AG08395 (cell line): ENCODE measurements at regions not wholly inside any gene's neighbourhood (a gene's known extent, or its start where the extent isn't known, plus 50 kb on each side); places are given as distances from the start of the nearest gene placed in this dataset.

Source experiments
- DNase-seq: peaks from one replicate; pipeline ENCODE4 v3.0.0; 2012; ENCODE audit warnings: mixed read lengths, low spot score

DNA sequence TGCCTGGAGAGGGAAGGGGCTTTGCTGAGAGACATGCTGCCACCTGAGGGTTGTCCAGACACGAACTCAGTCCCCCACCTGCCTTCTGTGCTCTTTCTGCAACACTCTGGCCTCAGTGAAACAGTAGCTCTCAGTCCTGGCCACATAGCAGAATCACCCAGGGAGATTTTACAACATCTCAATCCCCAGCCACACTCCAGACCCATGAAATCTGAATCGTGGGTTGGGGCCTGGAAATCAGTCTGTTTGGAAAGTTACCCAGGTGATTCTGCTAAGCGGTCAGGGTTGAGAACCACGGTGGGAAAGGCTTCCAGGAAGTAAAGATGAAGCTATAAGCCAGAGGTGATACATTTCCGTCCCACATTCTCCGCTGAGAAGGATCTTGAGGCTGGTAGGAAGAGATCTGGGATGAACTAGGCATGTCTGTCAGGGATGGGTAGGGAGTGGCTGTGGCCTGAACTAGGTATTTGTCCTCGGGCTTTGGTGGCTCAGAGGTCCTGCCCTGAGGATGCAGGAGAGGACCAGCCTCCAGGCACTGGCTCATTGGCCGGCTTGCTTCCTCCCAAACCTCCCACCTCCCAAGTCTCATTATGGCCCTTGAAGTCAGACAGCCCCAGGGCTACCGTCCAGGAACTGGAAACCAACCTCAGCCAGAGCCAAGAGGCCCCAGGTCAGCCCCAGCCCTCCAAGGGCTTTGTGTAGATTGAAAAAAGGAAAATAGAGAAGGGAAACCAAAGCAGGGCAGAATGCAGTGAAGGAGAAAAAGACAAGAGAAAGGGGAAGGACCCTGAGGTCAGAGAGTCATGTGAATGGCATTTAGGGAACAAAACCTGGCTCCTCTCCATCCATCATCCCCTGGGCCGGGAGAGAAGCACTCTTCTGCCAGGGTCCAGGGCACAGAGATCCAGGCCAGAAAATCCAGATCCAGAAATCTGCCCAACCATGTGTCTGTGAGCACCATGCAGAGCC is 119.6 kb downstream of the ZFP36L2 start:
- DNase-seq, result no peak

DNA sequence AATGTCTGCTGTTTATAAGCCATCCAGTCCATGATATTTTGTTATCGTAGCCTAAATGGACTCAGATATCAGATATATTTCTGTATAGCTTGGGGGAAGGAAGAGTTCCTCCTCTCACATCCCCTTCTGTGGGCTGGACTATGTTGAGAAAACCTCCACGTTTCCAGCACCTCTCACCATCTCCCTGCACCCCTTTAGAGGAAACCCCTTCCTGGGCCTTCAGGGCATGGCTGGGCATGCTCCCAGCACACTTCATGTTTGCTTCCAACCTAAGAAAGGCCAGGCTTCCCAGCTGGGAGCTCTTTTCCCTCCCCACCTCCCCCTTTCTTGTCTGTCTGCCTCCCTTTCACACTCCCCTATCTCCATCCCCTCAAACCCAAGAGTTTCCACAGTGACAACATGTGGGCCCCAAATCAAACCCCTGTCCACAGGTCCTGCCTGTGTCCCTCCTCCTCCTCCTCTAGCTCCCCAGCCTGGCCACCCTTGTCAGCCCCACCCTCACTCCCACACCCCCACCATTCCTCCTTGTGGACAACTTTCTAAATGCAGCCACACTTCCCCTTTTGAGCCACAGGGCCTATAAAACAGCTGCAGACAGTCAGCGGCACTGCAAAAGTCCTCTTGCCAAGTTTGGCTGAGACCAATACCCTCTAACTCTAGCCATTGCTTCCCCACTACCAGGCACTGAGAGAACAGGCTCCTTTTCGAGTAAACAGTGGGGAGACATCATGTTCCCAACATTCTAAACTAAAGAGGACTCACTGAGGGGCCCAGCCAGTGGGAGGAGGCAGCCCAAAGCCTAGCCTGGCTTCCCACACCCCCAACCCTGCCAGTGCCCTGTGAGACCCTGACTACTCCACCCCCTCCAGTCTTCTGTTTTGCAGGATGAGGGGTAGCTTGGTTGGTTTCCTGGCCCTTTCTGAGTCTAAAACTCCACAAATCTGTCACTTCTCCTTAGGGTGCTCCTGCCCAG is 120.5 kb downstream of the ZFP36L2 start:
- DNase-seq, result peak; percentile 64

DNA sequence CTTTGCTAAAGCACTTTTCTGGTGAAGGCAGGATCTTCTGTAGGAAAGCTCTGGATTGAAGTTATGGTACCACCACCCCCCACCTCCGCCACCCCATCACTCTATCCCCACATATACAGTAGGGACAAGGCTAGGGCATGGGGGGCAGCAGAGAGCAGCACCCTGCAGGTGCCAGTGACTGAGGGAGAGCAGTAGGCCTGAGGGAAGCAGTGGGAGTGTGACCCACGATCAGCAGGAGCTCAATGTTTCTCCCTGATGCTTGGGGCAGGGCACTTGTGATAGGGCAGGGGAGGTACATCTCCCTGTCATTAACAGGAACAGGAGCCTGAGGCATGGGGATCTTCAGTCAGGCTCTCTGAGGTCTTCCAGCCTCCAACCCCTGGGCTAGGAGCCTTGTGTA is 121.6 kb downstream of the ZFP36L2 start:
- DNase-seq, result no peak

DNA sequence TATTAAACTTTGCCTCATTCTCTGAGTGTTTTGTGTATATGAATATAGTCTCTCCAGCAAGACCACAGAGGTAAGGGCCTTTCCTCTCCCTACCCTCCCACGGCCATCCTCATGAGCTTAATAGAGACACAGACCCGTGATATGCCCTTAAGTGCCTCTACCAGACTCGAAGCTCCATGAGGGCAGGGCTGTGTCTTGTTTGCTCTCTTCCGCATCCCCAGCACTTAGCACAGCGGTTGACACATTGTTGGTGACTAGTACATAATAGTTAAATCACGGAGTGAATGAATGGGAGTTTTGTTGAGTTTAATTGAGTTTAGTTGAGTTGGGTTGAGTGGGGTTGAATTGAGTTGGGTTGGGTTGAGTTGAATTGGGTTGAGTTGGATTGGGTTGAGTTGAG is 122.3 kb downstream of the ZFP36L2 start:
- no peak for DNase-seq

DNA sequence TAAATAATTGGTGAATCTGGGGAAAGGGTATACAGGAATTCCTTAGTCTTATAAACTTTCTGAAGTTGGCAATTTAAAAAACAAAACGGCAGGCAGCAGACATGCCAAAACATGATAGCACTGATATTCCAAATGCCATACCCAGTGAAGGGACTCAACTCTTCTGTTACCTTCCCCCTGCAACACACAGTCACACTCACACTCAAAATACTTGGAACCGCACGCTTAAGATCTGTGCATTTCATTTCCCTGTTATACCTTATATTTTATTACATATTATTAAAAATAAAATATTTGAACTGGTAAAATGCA is 123.4 kb downstream of the ZFP36L2 start:
- DNase-seq, result no peak

DNA sequence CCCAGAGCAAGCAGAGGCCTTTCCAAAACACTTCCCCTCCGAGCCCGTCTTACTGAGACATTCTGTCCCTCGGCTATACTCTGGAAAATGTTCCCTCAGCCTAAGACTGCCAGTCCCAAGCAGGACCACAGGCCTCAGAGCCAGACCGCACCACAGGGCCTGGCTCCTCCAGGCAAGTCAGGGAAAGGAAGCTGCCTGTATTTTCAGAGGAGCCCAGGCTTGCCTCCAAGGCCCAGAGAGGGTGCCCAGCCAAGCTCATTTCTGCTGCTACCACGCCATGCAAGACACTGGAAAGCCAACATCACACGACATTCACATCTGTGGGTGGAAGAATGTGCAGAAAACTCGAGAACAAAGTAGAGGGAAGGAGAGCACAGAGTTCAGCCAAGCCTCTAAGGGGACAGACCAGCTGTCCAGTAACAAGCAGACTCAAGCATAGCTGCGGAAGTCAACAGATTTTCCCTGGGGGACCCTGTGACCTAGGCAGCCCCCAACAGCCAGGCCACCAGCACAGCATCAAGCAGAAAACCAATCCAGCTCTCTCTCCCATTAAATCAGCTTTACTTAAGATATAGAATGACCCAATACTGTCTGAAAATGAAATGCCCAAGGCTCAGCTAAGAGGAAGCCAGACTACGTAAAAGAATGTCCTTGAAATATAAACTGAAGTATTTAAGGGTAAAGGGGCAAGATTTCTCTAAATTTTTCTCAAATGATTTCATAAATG is 123.9 kb downstream of the ZFP36L2 start:
- no peak for DNase-seq

DNA sequence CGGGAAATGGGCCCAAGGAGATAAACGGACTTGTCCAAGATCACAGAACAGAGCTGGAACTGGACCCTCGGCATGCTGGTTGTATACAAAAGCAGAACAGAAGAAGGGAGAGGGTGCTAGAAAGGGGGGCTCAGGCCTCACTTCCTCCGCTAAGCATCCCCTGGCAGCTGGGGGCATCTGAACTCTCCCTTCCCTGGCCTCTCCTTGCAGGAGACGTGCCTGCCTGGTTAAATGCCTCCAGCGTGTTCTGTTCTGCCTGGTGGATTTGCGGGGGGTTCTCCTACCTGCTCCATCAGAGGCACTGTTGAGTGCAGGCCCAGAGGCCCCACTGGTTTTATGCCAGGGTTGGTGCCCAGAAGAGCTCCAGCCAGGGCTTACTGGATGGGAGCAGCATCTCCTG is 124.7 kb downstream of the ZFP36L2 start:
- no peak for DNase-seq

DNA sequence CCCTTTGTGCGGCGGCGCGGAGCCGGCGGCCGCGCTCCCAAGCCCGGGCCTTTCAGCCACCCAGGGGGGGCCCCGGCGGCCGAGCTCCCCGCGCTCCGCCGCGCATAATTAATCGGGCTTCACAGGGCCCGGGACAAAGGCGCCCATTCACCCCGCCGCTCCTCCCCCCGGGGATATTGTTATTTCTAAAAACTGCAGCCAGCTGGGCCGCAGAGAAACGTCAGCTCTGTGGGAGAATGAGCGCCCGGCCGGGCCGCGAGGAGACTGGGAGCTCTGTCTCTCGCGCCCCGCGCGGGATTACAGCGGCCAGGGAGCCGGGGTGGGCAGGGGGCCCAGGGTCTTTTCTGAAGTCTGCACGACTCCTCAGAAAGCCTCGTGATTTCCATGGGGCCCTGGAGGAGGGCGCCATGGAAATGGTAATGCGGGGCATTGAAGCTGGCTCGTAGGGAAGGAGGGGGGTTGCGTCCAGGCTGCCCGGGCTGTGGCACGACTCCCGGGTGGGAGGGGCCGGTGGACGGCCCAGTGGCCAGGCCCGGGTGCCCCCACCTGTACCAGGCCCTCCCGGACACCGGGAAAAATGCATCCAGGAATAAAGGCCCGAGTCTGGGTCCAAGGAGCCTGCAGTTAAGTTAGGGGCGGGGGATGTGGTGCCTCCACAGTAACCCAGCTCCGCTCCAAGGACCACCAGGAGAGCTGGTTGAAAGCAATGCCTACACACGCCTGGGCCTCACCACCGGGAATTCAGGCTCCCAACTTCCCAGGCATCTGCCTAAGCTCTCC is 125.3 kb downstream of the ZFP36L2 start:
- DNase-seq, result peak; percentile 56

DNA sequence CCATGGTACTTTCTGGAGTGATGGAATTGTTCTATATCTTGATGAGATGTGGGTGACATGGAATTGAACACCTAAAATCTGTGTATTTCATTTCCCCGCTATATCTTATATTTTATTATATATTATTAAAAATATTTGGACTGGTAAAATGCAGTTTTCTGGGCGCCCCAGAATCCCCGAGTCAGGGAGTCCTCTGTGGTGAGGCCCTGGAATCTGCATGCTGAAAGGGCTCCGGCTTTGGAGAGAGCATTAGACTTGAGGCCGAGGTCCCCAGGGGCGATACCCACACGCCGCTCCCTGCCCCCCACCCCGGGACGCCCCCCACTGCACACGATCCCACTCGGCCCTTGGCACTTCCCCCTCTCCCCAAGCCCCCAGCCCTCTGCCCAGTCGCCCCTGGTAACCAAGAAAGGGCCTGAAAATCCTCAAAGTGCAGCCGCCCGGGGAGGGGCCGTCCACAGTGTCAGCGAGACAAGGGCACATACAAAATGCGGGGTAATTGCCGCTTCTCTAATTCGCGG is 126.0 kb downstream of the ZFP36L2 start:
- no peak for DNase-seq

DNA sequence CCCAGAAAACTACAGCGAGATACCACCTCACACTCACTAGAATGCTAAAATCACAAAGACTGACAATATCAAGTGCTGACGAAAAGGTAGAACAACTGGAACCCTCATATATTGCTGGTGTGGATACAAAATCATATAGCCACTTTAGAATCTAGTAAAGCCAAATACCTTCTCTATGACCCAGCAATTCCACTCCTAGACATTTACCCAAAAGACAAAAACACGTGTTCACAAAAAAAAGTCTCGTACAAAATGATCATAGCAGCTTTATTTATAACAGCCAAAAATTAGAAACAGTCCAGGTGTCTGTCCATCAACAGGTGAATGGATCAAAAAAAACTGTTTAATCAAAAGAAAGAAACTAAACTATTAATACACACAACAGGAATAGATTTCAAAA is 126.6 kb downstream of the ZFP36L2 start:
- DNase-seq, result no peak

DNA sequence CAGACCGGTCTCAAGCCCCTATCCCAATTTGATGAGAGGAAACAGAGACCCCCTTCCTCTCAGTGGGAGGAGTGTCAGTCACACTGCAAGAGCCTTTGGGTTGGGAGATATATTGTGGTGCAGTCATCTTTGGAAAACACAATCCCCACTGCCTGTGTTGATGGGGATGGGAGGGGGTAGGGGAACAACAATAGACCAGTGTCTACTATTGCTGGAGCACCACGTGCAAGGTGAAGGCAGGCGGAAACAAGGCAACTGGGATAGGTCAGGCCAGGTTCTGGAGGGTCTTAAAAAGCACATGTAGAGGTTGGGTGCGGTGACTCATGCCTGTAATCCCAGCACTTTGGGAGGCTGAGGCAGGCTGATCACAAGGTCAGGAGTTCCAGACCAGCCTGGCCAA is 127.9 kb downstream of the ZFP36L2 start:
- no peak for DNase-seq

DNA sequence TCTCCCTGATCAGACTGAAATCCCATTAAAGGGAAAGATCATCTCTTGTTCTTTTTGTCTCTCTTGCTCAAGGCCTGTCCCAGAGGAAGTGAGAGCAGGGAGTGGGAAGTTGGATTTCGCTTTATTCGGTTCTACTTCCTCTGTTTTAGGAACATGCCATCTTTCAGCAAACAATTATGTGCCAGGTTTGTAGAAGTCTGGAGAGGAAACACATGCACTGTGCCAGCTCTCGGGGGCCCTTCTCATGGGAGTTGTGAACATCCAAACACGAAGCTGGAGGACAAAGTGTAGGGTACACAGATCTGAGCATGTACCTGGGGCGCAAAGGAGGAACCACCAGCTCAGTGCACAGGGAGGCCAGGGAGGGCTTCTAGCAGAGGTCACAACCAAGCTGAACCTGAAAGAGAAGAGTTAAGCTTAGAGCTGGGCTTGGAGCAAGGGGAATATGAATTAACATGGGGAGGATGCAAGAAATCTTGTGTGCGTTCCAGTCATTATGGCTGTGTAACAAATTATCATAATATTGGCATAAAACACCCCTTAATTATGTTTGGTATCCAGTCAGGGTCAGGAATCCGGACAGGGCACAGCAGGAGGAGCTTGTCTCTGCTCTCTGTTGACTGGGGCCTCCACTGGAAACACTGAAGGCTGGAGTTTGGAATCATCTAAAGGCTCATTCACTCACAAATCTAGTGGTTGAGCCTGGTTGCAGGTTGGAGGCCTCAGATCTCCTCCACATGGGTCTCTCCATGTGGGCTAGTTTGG is 128.6 kb downstream of the ZFP36L2 start:
- DNase-seq, result no peak

DNA sequence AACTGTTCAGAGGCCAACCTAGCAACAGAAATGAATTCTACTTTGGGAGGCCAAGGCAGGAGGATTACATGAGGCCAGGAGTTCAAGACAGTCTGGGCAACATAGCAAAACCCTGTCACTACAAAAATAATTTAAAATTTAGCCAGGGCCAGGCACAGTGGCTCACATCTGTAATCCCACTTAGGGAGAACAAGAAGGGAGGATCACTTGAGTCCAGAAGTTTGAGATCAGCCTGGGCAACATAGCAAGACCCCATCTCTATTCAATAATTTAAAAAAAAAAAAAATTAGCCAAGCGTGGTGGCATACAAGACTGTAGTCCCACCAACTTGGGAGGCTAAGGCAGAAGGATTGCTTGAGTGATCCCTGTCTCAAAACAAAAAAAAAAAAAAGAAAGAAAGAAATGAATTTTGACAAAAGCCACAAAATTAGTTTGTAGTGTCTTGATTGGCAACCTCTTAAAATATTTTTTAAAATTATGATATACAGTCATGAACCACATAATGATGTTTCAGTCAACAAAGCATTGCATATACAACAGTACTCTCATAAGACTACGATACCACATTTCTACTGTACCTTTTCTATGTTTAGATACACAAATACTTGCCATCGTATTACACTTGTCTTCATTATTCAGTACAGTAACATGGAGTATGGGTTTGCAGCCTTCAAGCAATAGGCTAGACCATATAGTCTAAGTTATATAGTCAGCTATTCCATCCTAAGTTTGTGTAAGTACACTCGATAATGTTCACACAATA is 130.7 kb downstream of the ZFP36L2 start:
- DNase-seq, result no peak

DNA sequence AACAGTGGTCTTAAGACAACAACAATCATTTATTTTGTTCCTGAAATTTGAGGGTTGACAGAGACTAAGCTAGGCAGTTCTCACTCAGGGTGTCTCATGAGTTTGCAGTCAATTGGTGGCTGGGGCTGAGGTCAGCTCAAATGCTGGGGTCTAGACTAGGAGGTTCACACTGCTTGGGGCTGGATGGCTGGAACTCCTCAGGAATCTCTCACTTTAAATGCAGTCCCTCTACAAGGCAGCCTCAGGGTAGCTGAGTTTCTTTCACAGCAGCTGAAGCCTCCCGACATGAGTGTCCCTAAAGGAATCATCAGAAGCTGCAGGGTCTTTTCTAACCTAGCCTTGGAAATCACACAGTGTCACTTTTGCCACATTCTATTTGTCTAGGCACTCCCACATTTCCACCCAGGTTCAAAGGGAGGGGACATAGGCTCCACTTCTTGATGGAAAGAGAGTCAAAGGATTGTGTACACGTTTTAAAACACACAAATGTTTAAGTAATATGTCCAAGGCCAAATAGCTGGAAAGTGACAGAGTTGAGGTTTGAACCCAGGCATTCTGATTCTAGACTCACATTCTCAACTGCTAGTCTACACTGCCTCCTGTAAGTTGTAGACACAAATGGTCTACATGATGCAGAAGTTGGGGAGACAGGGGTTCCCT is 133.8 kb downstream of the ZFP36L2 start:
- DNase-seq, result no peak

DNA sequence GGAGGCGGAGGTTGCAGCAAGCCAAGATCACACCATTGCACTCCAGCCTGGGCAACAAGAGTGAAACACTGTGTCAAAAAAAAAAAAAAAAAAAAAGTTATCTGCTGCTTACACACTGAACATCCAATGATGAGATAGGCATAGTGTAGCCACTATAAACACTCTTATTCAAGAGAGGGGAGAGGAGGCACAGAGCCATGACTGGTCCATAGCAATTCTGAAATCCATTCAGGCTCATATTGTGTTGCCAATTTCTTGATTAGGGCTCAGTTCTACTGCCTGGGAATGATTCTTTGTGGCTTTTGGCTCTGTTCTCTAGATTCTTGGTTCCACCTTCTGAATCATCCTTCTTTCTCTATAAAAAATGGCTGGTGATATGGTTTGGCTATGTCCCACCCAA is 136.1 kb downstream of the ZFP36L2 start:
- DNase-seq, result no peak

DNA sequence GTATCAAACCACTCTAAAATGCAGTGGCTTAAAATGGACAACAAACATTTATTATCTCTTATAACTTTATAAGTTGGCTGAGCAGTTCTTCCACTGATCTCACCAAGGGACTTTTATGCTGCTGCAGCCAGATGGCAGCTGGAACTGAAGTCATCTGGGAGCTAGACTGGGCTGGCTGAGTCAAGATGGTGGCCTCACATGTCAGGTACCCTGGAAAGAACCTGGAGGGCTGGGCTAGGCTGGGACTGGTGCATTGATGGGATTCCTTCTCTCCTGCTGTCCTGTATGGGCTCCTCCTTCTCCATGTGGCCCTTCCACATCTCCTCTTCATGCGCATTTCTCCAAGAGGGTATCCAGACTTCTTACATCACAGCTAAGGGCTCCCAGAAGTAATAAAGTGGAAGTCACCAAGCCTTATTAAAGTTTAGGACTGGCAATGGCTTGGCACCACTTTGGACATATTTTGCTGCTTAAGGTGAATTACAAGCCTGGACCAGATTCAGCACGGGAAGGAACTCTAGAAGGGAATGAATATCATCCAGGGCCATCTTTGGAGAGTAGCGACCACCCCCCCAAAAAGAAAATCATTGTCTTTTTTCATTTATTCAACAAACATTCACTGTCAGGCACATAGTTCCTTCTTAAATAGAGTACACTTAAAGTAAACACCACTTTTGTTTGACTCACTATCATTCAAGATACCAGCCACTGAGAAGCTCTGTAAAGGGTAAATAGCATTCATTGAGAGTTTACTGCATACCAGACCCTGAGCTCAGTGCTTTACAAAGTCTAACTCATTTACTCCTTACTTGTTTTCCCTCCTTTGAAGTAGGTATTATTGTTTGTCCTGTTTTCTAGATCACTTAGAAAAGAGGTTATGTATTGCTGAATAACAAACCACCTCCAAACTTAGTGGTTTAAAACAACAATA is 138.0 kb downstream of the ZFP36L2 start:
- DNase-seq, result no peak

DNA sequence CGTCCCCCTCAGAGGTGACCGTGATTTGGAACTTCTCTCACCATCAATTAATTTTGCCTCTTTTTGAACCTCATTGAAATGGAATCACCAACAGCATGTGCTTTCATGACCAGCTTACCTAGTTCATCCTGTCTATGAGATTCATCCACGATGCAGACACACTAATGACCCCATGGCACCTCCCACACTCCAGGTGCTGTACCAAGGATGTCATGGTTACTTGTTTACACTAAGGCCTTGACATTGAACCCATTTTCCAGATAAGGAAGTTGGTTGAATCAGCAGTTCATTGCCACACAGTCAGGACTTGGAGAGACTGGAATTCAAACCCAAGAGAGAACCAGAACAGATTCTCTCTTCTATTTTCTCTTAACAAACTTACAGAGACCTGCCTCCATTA is 139.0 kb downstream of the ZFP36L2 start:
- DNase-seq, result no peak
